GM21390 (cell line): ENCODE measurements at regions not wholly inside any gene's neighbourhood (a gene's known extent, or its start where the extent isn't known, plus 50 kb on each side); places are given as distances from the start of the nearest gene placed in this dataset.
"Not testable (repeated sequence)": the region's sequence is repeated elsewhere in the genome, so short reads cannot be mapped to it uniquely, and the experiment has no call there.

Experiments used
- ATAC-seq: cut with Tn5 transposase; IDR thresholded peaks from one replicate; pipeline ENCODE4 v1.9.1; 2021; ENCODE audit not compliant: unreplicated experiment

DNA sequence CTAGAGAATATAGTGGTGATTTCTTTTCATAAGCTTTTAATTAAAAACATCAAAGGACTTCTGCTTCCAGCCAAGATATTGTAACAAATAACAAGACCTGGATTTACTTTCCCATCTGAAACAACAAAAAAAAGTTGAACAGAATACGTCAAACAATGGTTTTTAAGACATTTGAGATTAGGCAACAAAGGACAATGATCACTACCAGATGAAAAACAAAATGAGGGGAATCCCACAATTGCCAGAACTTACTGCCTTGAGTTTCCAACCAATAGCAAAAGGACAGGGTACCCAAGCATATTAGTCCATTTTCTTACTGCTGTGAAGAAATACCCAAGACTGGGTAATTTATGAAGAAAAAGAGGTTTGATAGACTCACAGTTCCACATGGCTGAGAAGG, 341.4 kb upstream of the INTU start:
- ATAC-seq = no peak

DNA sequence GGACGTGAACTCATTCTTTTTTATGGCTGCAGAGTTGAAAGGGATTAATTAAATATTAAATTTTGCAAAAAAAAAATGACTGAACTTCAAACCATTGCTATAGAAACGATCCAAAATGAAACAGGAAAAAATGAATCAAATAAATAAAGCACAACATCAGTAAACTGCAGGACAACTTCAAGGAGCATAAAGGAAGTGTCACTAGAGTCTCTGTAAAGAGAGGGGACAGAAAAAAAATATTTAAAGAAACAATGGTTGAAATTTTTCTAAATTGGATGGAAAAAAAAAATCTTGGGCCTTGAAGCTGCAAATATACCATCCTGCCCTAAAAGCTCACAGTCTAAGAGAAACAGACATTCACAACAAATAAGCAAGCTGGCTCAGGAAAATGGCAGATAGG, 339.3 kb upstream of the INTU start:
- ATAC-seq = no peak

DNA sequence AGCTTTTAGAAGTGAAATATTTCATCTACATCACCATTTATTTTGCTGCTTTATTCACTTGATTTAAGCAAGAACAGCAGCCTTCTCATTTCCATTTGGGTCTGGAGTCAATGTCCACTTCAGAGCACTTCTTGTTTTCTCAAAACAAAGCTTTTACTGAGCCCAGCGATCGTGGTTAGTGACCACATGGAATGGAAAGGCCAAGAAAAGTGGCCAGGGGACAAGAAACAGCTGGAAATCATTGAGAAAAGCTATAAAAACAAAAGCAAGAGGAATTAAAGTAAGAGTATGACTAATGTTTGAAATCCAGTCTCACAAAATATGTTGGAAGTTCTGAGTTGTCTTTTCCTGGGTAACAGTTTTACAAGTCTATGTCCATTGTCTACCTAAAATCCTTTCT, 328.4 kb upstream of the INTU start:
- ATAC-seq = no peak

DNA sequence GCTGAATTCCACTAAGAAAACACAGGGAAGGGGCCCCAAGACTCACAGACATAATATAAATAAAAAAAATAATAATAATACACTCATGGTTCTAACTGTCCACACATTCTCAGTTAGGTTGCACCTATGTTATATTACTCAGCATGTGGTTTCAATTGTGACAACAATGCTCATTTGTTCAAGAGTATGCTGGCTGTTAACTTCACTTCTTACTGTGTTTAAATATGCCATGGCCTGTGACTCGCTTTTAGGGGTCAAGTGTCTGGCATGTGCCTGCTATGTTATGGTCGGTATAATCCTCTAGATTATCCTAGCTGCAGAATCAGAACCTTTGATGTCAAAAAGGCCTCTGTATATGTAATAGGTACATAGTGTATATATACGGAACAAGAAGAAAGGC, 324.8 kb upstream of the INTU start:
- no peak for ATAC-seq

DNA sequence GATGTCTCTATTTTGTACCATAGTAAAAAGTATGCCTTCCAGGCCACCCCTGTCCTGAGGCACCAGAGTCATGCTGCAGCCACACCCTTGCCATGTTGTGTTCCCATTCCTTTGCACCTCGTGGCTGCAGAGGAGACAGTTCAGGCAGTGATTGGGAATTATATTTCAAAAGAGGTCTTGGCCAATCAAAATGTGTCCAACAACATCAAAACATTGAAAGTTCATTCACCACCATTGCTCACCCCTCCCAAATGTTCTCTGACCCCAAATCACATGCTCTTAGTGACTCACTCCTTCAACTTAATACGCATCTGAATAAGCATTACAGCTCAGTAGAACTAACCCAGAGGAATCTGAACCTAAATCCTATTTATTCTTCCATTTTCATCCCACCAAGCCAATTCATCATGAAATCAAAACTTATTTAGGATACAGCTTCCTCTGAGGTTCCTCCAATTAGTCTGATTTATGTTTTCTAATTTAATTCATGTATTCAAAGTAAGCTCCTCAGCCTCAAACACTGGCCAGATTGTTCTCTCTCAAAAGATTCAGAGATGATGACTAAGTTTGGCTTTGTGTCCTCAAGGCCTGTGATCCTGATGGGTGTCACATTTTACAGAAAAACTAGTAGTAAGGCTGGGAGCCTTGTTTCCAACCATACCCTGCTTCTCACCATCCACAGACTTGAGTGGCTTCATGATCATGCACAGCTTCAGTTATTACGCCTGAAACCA, 323.2 kb upstream of the INTU start:
- ATAC-seq = no peak

DNA sequence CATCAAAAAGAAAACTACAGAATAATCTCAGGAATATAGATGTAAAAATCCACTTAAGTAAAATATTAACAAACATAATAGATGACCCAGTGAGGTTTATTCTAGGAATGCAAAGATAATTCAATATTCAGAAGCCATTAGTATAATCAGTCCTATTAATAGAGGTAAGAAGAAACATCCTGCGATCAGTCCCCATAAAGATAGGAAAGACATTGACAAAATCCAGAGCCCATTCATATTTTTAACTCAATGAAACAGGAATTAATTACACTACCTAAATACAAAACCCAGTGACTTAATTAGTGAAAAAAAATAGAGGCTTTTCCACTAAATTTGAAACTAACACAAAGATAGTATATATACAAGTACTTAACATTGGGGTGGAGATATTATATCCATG, 321.4 kb upstream of the INTU start:
- ATAC-seq = no peak

DNA sequence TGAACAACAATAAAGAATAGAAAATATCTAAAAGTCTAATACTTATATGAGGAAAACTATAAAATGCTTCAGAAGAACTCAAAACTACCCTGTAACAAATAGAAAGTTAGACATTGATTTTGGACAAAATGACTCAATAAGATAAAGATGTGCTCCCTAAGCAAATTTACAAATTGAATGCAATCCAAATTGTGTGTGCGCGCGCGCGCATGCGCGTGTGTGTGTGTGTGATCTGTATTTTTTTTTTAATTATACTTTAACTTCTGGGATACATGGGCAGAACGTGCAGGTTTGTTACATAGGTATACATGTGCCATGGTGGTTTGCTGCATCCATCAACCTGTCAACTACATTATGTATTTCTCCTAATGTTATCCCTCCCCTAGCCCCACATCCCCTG, 320.8 kb upstream of the INTU start:
- ATAC-seq = no peak

DNA sequence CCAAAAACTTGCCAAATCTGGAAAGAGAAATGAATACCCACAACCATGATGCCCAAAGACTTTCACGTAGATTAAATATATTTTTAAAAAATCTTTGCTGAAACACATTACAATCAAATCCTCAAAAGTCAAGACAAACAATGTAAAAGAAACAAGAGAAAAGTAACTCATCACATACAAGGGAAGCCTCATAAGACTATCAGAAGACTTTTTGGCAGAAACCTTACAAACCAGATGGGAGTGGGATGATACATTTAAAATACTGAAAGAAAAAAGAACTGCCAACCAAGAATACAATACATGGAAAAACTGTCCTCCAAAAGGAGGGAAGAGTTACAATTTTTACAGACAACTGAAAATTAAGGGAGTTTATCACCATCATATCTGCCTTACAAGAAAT, 319.0 kb upstream of the INTU start:
- ATAC-seq = no peak

DNA sequence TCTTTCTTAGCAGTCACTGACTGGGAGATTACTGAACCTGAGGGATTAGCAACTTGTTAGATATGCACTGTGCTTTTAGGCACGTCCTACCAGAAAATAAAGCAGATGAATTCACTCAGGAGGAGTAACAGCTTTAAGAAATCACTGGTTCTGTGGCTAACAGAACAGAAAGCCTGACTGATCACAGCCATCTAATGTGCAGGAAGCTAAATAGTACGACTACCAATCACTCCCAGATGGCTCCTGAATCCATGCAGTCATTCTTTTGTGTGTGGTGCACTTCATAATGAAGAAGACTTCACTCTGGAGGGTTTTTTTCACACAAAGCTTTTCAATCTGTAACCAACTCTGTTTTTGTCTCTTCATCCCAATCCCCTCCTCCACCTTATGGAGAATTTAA, 305.3 kb upstream of the INTU start:
- ATAC-seq = no peak

DNA sequence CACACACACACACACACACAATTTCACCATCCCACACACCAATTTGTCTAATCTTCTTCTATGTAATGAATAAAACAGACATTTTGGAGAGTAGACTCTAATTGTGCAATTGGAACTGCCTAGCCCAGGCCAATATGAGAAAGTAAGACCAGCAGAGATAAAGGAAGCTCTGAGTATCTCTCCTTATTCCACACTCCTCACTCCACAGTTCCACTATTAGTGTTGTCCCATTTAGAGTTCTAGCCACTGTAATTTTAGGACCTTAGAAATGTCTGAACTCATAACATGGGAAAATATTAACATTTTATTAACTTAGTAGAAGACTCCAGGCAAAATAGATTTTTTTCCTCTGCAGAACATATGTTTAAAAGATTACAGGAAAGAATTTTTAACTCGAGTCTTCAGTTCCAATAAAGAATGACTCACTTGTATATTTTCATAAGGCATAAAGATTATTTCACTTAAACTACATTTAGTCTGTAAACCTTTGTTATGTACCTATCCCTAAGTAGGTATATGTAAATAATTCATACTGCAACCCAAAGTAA, 297.6 kb upstream of the INTU start:
- no peak for ATAC-seq

DNA sequence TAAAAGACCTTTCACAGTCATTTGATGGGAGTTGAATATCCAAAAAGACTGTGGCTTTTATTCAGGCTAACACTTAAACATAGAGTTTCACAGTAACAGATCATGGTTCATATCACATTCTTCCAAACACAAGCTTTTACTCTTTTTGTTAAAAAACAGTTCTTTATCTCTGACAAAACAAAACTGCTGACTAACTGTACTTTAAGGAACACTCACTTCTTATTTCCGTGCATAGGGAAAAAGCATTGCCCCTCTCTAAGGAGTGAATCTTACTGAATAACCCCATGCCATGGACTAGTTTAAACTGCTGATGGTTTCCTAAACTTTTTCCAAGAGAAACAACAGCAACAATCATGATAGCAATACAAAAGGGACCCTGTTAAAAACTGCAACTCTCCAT, 297.0 kb upstream of the INTU start:
- no peak for ATAC-seq

DNA sequence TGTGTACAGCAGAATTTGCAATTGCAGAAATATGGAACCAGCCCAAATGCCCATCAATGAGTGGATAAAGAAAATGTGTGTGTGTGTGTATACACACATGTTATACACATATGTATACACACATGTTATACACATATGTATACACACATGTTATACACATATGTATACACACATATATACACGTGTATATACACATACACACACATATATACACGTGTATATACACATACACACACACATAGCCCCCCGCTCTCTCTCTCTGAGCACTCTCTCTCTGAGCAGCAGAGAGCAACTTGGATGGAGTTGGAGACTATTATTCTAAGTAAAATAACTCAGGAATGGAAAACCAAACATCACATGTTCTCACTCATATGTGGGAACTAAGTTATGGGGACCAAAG, 289.6 kb upstream of the INTU start:
- not testable (repeated sequence) for ATAC-seq

DNA sequence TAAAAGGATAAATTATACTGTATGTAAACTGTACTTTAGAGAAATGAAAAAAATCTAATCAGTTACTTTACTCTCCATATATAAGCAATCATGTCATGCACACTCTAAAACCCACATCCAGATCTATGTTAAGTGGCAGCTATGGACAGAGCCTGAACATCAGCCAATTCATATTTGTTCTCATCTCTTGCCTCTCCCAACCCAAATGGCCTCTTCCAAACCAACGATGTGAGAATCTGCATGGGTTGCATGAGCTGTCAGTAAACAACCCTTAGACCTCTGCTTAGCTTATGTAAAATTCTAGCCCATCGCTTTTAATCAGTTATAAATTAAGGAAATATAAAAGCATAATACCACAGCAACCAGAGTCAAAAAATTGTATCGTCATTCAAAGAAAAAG, 288.7 kb upstream of the INTU start:
- ATAC-seq = no peak

DNA sequence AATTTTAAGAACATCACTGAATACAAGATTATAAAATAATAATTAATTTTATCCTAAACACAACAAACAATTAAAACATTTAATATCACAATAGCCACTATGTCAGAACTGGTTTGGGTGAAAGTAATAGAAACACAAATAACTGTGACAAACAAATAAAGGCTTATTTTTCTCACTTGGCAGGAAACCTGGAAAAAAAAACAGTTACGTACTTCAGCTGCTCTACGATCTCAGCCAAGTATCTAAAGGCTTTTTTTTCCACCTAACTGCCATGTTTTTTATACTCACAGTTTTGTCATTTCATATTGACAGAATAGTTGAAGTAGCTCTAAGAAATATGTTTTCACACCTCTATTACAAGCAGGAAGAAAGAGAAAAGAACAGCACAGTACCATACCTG, 284.8 kb upstream of the INTU start:
- ATAC-seq = no peak

DNA sequence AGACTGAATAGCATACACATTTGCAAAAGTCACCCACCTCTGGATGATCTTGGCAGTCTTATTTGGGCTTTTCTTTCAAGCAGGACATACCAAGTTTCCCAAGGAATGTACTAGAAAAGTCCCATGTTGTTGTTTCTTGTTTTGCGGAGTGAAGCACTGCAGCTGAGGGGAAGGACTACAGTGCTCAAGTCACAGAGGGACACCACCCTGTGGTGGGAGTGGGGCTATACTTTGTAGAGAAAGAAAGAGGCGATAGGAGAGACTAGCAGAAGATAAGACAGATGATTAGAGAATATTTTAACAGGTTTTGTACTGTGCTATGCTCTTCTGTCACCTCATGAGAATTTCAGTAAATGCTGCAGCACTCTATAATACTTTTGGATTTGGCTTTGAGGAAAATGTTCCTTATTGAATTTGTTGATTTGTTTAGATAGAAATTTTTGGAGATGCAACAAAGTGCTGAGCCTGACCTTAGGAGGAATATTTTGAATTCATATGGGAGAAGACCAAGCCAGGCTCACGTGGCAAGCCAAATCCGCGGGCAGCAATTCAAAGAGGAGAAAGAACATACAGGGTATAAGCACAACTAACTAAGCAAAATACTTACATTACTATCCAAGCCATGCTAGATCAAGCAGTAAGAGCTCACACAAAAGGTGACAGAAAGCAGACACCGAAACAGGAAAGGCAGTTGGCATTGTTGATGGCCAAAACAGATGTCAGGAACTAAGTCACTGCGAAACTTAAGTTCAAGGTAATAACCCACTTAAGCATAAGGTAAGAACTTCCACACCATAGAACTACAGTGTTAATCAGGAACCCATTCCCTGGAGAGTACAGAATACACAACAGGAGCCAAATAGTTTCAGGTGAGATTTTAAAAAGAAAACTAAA, 280.3 kb upstream of the INTU start:
- ATAC-seq = no peak

DNA sequence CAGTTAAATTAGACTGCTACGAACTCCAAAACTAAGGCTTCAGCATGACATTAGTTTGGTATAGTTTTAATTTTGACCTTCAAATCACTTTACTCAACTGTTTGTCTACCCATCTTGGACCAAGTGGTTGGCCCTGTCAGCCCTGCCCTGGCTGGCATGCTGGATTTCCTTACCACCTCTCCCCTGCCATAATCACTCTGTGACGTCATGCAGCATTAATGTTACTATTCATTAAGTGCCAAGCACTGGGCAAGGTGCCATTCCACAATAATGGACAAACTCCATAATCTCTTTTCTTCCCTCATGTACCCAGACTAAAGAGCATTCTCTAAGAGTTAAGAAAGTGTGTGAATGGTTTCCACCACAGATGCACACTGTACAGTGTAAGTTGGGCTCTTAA, 277.0 kb upstream of the INTU start:
- ATAC-seq = no peak

DNA sequence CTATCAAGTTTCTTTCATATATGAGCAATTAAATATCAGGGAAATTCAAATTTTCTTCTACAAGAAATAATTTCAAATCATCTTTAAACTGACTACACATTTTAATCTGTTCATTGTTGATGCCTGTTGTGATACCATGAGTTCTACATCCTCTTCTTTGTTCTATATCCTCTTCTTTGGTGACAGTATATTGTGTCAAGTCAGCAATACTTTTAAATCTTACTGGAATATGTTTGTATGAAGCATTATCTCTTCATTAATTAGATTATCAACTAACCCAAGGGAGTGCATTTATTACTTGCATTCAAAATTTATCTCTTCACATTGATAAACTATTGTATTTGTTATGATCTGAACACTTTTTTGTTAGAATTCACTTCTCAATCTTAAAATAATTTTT, 275.0 kb upstream of the INTU start:
- ATAC-seq = no peak

DNA sequence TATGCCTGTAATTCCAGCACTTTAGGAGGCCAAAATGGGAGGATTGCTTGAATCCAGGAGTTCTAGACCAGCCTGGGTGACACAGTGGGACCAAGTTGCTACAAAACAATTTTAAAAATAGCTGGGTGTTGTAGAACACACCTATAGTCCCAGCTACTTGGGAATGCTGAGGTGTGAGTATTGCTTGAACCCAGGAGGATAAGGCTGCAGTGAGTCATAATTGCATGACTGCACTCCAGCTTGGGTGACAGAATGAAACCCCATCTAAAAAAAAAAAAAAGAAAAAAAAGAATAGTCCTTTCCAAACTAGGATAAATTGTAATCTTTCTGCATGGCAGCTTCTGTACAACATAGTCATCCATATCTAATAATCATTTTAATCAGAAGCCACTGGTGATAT, 270.1 kb upstream of the INTU start:
- no peak for ATAC-seq

DNA sequence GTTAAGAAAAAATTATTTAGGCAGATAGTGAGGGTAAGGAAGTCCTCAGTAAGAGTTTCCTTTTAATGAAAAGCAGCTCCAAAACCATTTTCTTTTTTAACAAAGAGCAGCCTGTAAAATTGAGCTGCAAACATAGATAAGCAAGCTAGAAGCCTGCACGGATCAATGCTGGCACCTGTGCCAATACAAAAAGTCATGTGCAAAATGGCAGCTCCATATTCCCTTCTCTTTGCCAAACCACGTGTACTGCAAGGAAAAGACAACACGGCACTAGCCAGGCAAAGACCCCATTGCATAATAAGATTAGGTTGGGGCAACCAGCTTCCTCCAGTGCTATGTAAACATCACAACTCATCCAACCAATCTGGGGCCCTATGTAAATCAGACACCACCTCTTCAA, 268.4 kb upstream of the INTU start:
- no peak for ATAC-seq

DNA sequence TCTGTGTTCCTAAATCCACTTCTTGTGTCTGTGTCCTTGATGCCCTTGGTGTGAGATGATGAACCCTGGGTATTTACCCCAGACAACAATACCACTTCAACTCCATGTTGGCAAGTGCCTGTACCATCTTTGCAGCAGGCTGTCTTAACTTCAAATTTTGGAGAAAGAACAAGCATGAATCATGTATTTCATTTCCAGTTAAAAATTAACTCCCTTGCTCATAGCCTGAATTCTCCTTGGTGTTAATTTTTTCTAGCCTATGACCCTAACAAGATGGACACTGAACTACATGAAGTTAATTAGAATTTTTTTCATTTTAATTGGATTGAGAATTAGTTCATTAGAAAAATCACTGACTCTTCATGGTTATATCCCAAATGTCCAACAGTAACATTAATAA, 267.8 kb upstream of the INTU start:
- no peak for ATAC-seq

DNA sequence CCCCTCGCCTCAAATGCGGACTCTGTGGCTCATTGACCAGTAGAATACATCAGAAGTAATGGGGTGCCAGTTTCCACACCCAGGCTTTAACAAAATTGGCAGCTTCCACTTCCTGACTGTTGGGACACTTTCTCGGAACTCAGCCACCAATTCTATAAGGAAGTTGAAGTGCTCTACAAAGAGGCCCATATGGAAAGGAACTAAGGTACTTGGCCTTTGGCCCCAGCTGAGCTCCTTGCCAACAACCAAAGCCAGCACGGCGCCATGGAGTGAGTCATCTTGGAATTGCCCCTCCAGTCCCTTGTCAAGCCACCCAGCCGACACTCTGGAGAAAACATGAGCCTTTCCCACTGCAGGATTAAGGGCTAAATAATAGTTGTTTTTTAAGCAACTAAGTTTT, 262.2 kb upstream of the INTU start:
- ATAC-seq = no peak

DNA sequence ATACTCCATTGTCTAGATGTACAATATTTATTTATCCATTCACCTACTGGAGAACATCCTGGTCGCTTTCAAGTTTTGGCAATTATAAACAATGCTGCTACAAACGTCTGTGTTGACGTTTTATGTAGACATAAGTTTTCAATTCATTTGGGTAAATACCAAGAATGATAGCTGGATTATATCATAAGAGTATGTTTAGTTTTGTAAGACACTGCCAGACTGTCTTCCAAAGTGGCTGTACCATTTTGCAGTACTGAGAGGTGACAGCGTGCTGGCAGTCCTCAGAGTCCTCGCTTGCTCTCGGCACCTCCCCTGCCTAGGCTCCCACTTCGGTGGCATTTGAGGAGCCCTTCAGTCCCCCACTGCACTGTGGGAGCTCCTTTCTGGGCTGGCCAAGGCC, 253.3 kb upstream of the INTU start:
- ATAC-seq = no peak
